GM18519 (cell line): ENCODE measurements at regions not wholly inside any gene's neighbourhood (a gene's known extent, or its start where the extent isn't known, plus 50 kb on each side); places are given as distances from the start of the nearest gene placed in this dataset.

Experiments
- ATAC-seq: cut with Tn5 transposase; IDR thresholded peaks from one replicate; pipeline ENCODE4 v1.9.1; 2021; ENCODE audit warnings: mild to moderate bottlenecking, moderate library complexity; ENCODE audit not compliant: unreplicated experiment, low FRiP score

- ATAC-seq, result no peak
Measured at GRCh38 chr4:140316799-140317198, 56.6 kb upstream of the SCOC start.

DNA sequence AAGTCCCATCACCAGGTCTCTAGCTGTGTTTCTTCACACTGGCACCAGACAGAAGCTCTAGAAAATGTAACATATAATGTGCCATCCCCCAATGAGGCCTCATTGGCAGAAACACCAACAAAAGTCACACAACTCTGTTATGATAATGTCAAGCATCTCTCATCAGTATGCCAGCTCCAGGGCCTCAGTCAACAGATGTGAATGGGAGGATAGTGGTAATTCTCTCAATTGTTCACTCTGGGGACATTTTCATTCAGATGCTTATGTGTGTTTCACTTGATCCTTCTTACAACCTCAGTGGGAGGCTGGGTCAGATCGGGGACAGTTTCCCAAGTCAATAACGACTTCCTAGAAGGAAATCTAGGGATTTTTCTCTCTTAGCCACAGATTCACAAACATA is 57.5 kb upstream of the SCOC start:
- no peak for ATAC-seq

DNA sequence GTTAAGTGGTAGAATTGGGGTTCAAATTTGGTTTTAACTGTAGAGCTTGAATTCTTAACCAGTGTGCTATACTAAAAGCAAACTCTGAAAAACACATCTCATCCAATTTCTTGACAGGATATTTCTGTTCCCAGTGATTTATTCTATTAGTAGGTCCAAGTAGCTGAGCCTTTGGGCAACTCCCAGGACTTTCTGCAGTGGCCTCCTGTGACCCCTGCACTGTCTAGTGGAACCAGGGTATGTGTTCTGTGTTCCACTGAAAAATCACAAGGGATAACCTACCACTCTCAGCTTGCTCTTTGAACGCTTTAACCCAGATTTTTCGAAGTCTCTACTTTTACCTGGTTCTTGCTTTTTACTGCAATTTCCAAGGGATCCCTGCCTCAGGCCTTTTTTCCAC is 58.0 kb upstream of the SCOC start:
- ATAC-seq, result no peak

GRCh38 chr4:140315019-140315418 is 58.4 kb upstream of the SCOC start:
- no peak for ATAC-seq

GRCh38 chr4:140312100-140312499 is 61.3 kb upstream of the SCOC start:
- no peak for ATAC-seq

- no peak for ATAC-seq
Measured at GRCh38 chr4:140311257-140311835, 62.1 kb upstream of the SCOC start.

DNA sequence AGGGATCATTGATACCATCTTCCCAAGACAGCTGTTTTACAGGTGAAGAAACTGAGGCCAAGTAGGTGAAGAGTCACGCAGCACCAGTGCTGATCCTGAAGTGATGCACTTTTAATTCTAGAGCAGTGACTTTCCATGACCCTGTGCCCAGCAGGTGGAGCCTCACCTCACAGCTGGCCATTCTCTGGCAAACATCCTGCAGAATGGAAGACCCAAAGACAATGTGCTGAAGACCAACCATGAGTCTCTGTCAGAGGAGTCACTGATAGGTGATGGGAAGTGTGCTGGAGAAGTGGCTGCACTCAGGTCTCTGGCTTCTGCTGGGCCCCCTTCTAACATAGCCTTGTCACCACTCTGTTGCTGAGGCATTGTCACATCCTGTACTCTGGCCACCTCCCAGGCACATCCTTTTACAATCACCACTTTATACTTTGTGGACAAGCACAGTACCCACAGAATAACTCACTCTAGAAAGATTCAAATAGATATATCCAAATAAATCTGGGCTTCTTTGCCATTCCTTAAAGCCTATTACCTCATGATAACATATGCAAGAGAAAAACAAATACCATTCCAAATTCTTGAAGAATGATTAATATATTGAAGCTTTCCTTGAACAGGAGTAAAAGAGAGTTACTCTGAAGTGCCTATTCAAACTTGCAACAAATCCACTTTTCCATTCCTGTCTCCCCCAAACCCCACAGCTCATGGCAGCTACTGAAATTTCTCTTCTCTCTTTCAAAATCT is 64.1 kb upstream of the SCOC start:
- no peak for ATAC-seq

GRCh38 chr4:140308366-140309123 is 64.9 kb upstream of the SCOC start:
- ATAC-seq, result no peak

DNA sequence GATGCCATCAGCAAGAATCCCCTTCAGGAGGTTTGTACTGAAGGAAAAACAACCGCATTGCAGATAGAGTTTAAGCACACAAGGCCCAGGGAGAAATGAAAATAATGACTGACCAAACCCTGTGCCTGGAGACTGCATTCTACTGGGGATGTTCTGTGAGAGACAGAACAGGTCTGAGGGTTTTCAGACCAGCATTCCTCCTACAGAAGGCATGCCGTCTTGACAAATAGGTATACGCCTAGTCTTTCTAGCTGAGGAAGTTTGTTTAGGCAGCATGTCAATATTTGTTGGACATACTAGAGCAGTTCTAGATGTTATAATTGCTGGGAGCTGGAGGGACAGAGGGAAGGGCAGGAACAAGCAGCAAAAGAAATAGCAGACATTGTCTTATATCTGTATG is 68.4 kb upstream of the SCOC start:
- no peak for ATAC-seq

DNA sequence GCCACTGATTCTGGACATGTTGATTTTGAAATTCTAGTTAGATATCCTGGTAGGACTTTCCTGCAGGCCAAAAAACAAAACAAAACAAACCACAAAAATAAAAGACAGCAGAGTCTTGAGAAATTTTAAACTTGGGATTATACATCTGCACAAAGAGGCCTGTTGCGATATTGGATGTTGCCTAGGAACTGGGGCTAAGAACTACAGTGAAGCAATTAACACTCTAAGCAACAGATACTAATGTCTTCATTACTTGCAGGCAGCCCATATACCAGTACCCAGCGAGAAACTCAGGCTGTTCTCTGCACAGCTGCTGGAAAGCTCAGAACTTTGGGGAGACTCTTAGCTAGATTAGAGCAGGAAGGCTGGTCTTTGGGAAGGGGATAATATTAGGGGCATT is 69.1 kb upstream of the SCOC start:
- no peak for ATAC-seq

GRCh38 chr4:140302151-140302859 is 71.1 kb upstream of the SCOC start:
- no peak for ATAC-seq

GRCh38 chr4:140300271-140300970 is 73.0 kb upstream of the SCOC start:
- no peak for ATAC-seq

GRCh38 chr4:140298001-140298400 is 75.4 kb upstream of the SCOC start:
- ATAC-seq, result no peak

- ATAC-seq, result no peak
Measured at GRCh38 chr4:140297221-140297570, 76.2 kb upstream of the SCOC start.

- ATAC-seq, result no peak
Measured at GRCh38 chr4:140296335-140297220, 76.9 kb upstream of the SCOC start.

DNA sequence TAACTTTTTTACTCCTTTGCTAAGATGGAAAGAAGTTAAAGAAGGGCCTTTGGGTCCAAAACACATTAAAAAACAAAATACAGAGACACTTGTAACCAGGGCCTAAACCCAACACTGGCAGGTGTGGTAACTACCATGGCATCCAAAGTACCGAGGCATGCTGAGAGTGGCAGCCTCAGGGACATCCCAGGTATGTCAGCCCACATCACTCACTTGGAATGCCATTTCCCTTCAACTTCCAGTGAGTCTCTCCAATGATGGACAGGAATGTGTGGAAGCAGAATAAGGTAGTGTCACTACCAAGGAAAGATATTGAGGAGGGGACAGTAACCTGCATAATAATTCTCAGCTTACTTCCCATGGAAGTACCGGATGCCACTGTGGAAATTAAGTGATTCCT is 79.5 kb upstream of the SCOC start:
- no peak for ATAC-seq

DNA sequence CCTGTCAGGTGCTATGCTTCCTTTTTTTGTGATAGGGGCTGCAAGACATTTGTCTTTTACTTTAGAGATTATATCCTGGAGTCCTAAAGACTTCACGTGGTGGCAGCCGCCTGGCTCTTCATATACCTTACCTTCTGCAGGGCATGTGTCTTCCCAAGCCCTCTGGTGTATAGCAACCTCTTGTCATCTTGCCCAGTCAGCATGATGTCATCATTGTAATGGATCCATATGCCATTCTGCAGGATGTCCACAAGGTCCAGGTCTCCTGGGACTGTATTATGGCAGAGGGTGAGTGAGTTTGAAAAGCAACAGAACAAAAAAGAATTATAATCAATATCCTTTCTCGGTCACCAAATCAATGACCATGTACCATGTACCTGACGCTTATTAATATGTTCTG is 82.2 kb upstream of the SCOC start:
- no peak for ATAC-seq

GRCh38 chr4:140289486-140289885 is 84.0 kb upstream of the SCOC start:
- no peak for ATAC-seq

- no peak for ATAC-seq
Measured at GRCh38 chr4:140286456-140286855, 87.0 kb upstream of the SCOC start.

DNA sequence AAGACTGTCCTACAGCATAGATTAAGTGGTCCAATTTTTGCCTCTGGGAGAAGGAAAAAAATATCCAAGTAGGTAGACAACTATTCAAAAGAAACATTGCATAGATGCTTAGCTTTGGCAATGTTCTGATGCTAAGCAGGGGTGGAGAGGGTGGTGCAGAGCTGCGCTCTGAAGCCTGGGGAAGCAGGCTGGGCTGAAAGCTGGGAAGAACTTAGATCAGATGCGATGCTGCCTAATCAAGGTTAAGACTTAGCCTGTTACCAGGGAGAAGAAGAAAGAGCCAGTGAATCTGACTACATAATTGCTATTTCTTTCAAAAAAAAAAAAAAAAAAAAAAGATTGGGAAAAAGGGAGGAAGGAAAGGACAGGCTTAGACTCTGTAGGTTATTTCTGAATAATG is 89.0 kb upstream of the SCOC start:
- ATAC-seq, result no peak
